22Rv1 (cell line): ENCODE measurements at regions not wholly inside any gene's neighbourhood (a gene's known extent, or its start where the extent isn't known, plus 50 kb on each side); places are given as distances from the start of the nearest gene placed in this dataset.

Experiments
- CTCF ChIP-seq: fragments of 450-650 bp; IDR thresholded peaks from 2 replicates; pipeline ENCODE4 v1.5.1; 2017; ENCODE audit warnings: mild to moderate bottlenecking
- ZFX ChIP-seq: fragments of 450-650 bp; IDR thresholded peaks from 2 replicates; pipeline ENCODE4 v1.6.1; 2017; ENCODE audit warnings: antibody characterized with exemption, borderline replicate concordance

GRCh38 chr3:177563243-177563780 lies 366.0 kb upstream of the TBL1XR1 start:
- TF ChIP-seq CTCF (no peak), ZFX (no peak)
